ENCODE measurements at regions not wholly inside any gene's neighbourhood (a gene's known extent, or its start where the extent isn't known, plus 50 kb on each side); places are given as distances from the start of the nearest gene placed in this dataset.

- DNase-seq (no peak), ATAC-seq (ENCODE audit: insufficient read depth, low read depth) (no peak)
Observed at GRCh38 chr10:129135624-129136023, 331.4 kb upstream of the MGMT start.

GRCh38 chr10:129136074-129136473, 331.0 kb upstream of the MGMT start:
- H3K27me3 ChIP-seq (ENCODE audit: insufficient read depth, low read length, poor library complexity) = no peaks in the 10 kb centered on the region
- TF ChIP-seq EZH2 (IDR thresholded peaks at IDR 0.05; ENCODE audit: borderline replicate concordance, low read depth, low read length, severe bottlenecking) (no peak), CTCF (IDR thresholded peaks at IDR 0.05; ENCODE audit: borderline replicate concordance, extremely low read depth, low read length, poor library complexity, severe bottlenecking) (no peak)
- no peaks in the 10 kb centered on the region for H3K9me3 ChIP-seq (ENCODE audit: insufficient read depth, low read length, severe bottlenecking)
- no peak for DNase-seq
- no peak overlapping the region for H3K27ac ChIP-seq (ENCODE audit: low read length)
- H4K20me1 ChIP-seq (ENCODE audit: insufficient read depth, low read length) = no peaks in the 10 kb centered on the region
- no peak overlapping the region for H3K4me2 ChIP-seq (ENCODE audit: insufficient read depth, low read length)
- no peaks in the 10 kb centered on the region for H3K36me3 ChIP-seq (ENCODE audit: insufficient read depth, low read length)
- H3K79me2 ChIP-seq (ENCODE audit: insufficient read depth, low read length) = no peaks in the 10 kb centered on the region
- H3K4me1 ChIP-seq (ENCODE audit: insufficient read depth, low read length) = 0 out of 2 replicates have a peak, but pooled peaks cover 3% of the 10 kb centered on the region
- H3K9ac ChIP-seq (ENCODE audit: low read depth, low read length) = no peak overlapping the region
- H2AFZ ChIP-seq (ENCODE audit: low read depth, low read length) = no peak overlapping the region
- no peak overlapping the region for H3K4me3 ChIP-seq (ENCODE audit: low read depth in 1 of 2, low read length in 2 of 2)
- no peak for ATAC-seq (ENCODE audit: insufficient read depth, low read depth)

More at GRCh38 chr10:129135624-129136023, 331.4 kb upstream of the MGMT start:
- Histone ChIP-seq H4K20me1 (ENCODE audit: insufficient read depth, low read length) (no peaks in the 10 kb centered on the region), H3K27me3 (ENCODE audit: insufficient read depth, low read length, poor library complexity) (no peaks in the 10 kb centered on the region), H3K79me2 (ENCODE audit: insufficient read depth, low read length) (no peaks in the 10 kb centered on the region), H3K4me1 (ENCODE audit: insufficient read depth, low read length) (0 out of 2 replicates have a peak, but pooled peaks cover 3% of the 10 kb centered on the region), H3K27ac (ENCODE audit: low read length) (no peak overlapping the region), H3K4me2 (ENCODE audit: insufficient read depth, low read length) (no peak overlapping the region), H3K4me3 (ENCODE audit: low read depth in 1 of 2, low read length in 2 of 2) (no peak overlapping the region), H3K36me3 (ENCODE audit: insufficient read depth, low read length) (no peaks in the 10 kb centered on the region), H2AFZ (ENCODE audit: low read depth, low read length) (no peak overlapping the region), H3K9ac (ENCODE audit: low read depth, low read length) (no peak overlapping the region), H3K9me3 (ENCODE audit: insufficient read depth, low read length, severe bottlenecking) (no peaks in the 10 kb centered on the region)
- TF ChIP-seq CTCF (IDR thresholded peaks at IDR 0.05; ENCODE audit: borderline replicate concordance, extremely low read depth, low read length, poor library complexity, severe bottlenecking) (no peak), EZH2 (IDR thresholded peaks at IDR 0.05; ENCODE audit: borderline replicate concordance, low read depth, low read length, severe bottlenecking) (no peak)

GRCh38 chr10:129136951-129137350, 330.1 kb upstream of the MGMT start:
- H3K9ac ChIP-seq (ENCODE audit: low read depth, low read length) = no peak overlapping the region
- H3K27me3 ChIP-seq (ENCODE audit: insufficient read depth, low read length, poor library complexity) = no peaks in the 10 kb centered on the region
- no peaks in the 10 kb centered on the region for H4K20me1 ChIP-seq (ENCODE audit: insufficient read depth, low read length)
- TF ChIP-seq CTCF (IDR thresholded peaks at IDR 0.05; ENCODE audit: borderline replicate concordance, extremely low read depth, low read length, poor library complexity, severe bottlenecking) (no peak), EZH2 (IDR thresholded peaks at IDR 0.05; ENCODE audit: borderline replicate concordance, low read depth, low read length, severe bottlenecking) (no peak)
- ATAC-seq (ENCODE audit: insufficient read depth, low read depth) = no peak
- no peaks in the 10 kb centered on the region for H3K79me2 ChIP-seq (ENCODE audit: insufficient read depth, low read length)
- H3K4me2 ChIP-seq (ENCODE audit: insufficient read depth, low read length) = no peak overlapping the region
- no peak overlapping the region for H3K4me3 ChIP-seq (ENCODE audit: low read depth in 1 of 2, low read length in 2 of 2)
- no peaks in the 10 kb centered on the region for H3K9me3 ChIP-seq (ENCODE audit: insufficient read depth, low read length, severe bottlenecking)
- no peak overlapping the region for H3K27ac ChIP-seq (ENCODE audit: low read length)
- H3K36me3 ChIP-seq (ENCODE audit: insufficient read depth, low read length) = no peaks in the 10 kb centered on the region
- H2AFZ ChIP-seq (ENCODE audit: low read depth, low read length) = no peak overlapping the region
- H3K4me1 ChIP-seq (ENCODE audit: insufficient read depth, low read length) = 0 out of 2 replicates have a peak, but pooled peaks cover 3% of the 10 kb centered on the region
- DNase-seq = no peak
